ENCODE measurements at regions not wholly inside any gene's neighbourhood (a gene's known extent, or its start where the extent isn't known, plus 50 kb on each side); places are given as distances from the start of the nearest gene placed in this dataset.
"Not testable (repeated sequence)": the region's sequence is repeated elsewhere in the genome, so short reads cannot be mapped to it uniquely, and the experiment has no call there.

GRCh38 chr11:106277484-106277883, 200.0 kb downstream of the AASDHPPT start:
- no peak for DNase-seq (ENCODE audit: low spot score)

- DNase-seq (ENCODE audit: low spot score), result peak; percentile 21
Measured at GRCh38 chr11:106278391-106278790, 200.9 kb downstream of the AASDHPPT start.

GRCh38 chr11:106280036-106280435, 202.6 kb downstream of the AASDHPPT start:
- no peak for DNase-seq (ENCODE audit: low spot score)

GRCh38 chr11:106281455-106282173, 204.2 kb downstream of the AASDHPPT start:
- peak; percentile 24 for DNase-seq (ENCODE audit: low spot score)

GRCh38 chr11:106286881-106287504, 209.5 kb downstream of the AASDHPPT start:
- DNase-seq (ENCODE audit: low spot score), result no peak

GRCh38 chr11:106288057-106288456, 210.6 kb downstream of the AASDHPPT start:
- DNase-seq (ENCODE audit: low spot score), result no peak

GRCh38 chr11:106288822-106289387, 211.4 kb downstream of the AASDHPPT start:
- no peak for DNase-seq (ENCODE audit: low spot score)

GRCh38 chr11:106292526-106292925, 215.1 kb downstream of the AASDHPPT start:
- DNase-seq (ENCODE audit: low spot score), result no peak

GRCh38 chr11:106295974-106296373, 218.5 kb downstream of the AASDHPPT start:
- DNase-seq (ENCODE audit: low spot score), result no peak

GRCh38 chr11:106302416-106302815, 225.0 kb downstream of the AASDHPPT start:
- no peak for DNase-seq (ENCODE audit: low spot score)

- DNase-seq (ENCODE audit: low spot score), result peak; percentile 69
Measured at GRCh38 chr11:106304274-106304673, 226.8 kb downstream of the AASDHPPT start.

- DNase-seq (ENCODE audit: low spot score), result no peak
Measured at GRCh38 chr11:106305458-106305857, 228.0 kb downstream of the AASDHPPT start.

GRCh38 chr11:106306942-106307341, 229.5 kb downstream of the AASDHPPT start:
- DNase-seq (ENCODE audit: low spot score), result no peak

- no peak for DNase-seq (ENCODE audit: low spot score)
Measured at GRCh38 chr11:106309070-106309684, 231.7 kb downstream of the AASDHPPT start.

GRCh38 chr11:106311531-106312230, 234.2 kb downstream of the AASDHPPT start:
- DNase-seq (ENCODE audit: low spot score), result peak; percentile 44

GRCh38 chr11:106317208-106317773, 239.8 kb downstream of the AASDHPPT start:
- DNase-seq (ENCODE audit: low spot score), result not testable (repeated sequence)

- no peak for DNase-seq (ENCODE audit: low spot score)
Measured at GRCh38 chr11:106321601-106322000, 244.1 kb downstream of the AASDHPPT start.

GRCh38 chr11:106322106-106322505, 244.6 kb downstream of the AASDHPPT start:
- DNase-seq (ENCODE audit: low spot score), result no peak

GRCh38 chr11:106326087-106326486, 248.6 kb downstream of the AASDHPPT start:
- DNase-seq (ENCODE audit: low spot score), result no peak

GRCh38 chr11:106327134-106327533, 249.7 kb downstream of the AASDHPPT start:
- DNase-seq (ENCODE audit: low spot score), result no peak

- no peak for DNase-seq (ENCODE audit: low spot score)
Measured at GRCh38 chr11:106327637-106328036, 250.2 kb downstream of the AASDHPPT start.

Data from AG20443 (cell line).